GM12874 (cell line): ENCODE measurements at regions not wholly inside any gene's neighbourhood (a gene's known extent, or its start where the extent isn't known, plus 50 kb on each side); places are given as distances from the start of the nearest gene placed in this dataset.

Source experiments
- TF ChIP-seq, protein P1 (sequence below): IDR thresholded peaks from 2 replicates; pipeline ENCODE4 v1.5.1; 2011; ENCODE audit warnings: low read depth, mild to moderate bottlenecking, control low read depth, low read length, moderate library complexity; ENCODE audit not compliant: insufficient read depth

DNA sequence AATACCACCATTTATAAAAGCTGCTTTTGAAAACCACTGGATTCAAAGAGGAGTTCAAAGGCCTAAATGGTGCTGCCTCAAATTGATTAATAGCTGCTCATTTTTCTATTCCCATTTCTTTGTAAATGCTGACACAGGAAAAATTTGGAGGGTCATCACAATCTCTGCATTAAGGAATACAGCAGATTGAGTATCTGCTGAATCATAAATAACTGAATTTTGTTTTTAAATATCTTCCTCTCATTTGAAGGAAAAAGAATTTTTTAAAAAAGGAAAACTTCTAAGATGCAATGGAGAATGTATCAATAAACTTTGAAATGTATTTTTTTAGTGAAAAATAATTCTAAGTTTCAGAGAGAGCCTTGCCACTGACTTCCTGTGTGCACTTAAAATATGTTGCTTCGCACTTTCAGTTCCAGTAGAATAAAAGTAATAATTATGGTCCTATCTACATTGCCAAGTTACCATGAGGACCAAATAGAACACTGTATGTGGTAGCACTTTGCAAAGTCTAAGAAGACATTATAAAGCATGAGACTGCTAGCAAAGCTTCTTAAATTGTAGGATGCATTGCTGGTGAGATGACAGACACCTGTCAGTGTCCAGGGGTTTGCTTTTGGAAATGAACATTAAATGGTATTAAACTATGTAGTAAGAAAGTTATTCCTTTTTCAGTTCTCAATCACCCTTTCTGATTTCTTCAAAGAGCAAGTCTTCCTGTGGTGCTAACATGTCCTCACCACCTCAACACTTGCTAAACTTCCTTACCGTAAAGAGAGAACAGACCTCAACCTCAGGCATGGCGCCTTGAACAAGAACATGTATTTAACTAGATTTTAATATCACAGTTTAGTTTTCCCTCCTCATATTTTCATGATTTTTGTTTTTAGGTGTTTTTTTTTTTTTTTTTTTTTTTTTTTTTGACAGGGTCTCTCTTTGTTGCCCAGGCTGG lies 555.1 kb downstream of the EBF1 start:
- TF ChIP-seq, protein P1, sequence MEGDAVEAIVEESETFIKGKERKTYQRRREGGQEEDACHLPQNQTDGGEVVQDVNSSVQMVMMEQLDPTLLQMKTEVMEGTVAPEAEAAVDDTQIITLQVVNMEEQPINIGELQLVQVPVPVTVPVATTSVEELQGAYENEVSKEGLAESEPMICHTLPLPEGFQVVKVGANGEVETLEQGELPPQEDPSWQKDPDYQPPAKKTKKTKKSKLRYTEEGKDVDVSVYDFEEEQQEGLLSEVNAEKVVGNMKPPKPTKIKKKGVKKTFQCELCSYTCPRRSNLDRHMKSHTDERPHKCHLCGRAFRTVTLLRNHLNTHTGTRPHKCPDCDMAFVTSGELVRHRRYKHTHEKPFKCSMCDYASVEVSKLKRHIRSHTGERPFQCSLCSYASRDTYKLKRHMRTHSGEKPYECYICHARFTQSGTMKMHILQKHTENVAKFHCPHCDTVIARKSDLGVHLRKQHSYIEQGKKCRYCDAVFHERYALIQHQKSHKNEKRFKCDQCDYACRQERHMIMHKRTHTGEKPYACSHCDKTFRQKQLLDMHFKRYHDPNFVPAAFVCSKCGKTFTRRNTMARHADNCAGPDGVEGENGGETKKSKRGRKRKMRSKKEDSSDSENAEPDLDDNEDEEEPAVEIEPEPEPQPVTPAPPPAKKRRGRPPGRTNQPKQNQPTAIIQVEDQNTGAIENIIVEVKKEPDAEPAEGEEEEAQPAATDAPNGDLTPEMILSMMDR = no peak

- TF ChIP-seq, protein P1 = no peak
Measured at GRCh38 chr5:158543539-158544387, 556.0 kb downstream of the EBF1 start.

GRCh38 chr5:158541536-158542297 lies 558.0 kb downstream of the EBF1 start:
- TF ChIP-seq, protein P1 = no peak

DNA sequence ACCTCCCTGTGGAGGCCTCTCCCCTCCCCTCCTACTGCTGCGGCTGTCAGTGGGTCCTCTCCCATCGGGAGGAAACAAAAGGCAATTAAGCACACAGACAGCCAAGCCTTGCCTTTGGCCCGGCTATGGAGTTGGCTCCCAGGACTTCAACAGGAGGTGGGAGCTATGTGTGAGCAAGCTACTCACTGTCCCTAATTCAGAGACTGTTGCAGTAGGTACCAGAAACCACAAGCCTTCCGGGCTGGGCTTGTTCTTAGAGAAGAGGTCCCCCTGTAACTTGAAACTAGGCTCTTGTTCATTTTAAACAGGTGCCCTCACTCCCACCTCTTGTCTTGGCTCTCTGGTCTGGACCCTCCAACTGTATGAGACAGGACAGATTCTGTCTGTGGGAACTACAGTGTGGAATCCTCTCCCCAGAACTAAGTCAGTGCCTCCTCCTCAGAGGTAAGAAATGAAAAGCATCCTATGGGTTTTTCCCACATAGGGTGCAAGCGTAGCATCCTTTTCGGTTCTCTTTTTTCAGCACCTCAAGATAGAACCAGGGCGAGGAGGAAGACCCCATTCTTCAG lies 561.1 kb downstream of the EBF1 start:
- TF ChIP-seq, protein P1 = no peak

GRCh38 chr5:158537366-158537765 lies 562.4 kb downstream of the EBF1 start:
- TF ChIP-seq, protein P1 = no peak

DNA sequence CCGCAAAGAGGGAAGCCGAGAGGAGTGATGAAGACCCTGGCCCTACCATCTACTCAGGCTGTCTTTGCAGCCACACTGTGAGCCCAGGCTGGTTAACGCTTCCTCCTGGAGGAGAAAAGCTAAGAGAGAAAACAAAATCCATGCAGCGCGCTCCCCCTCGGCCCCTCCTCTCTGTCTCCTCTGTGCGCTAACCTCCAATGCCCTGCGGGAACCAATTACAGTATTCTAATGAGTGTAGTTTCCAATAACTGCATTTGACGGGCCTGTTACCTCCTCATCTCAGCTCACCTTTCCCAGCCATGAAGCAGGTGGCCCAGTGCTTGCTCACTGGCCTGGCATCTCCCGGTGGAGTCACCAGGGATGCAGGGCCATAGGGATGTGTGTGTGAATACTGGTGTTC lies 565.5 kb downstream of the EBF1 start:
- TF ChIP-seq, protein P1 = no peak
